Stomach (tissue), 4 donors: ENCODE measurements at regions not wholly inside any gene's neighbourhood (a gene's known extent, or its start where the extent isn't known, plus 50 kb on each side); places are given as distances from the start of the nearest gene placed in this dataset.

Experiments
- POLR2A ChIP-seq, 4 donors: fragments of 450-650 bp; IDR thresholded peaks; one replicate each; pipeline ENCODE4 v1.6.1; 2016; ENCODE audit warnings: antibody characterized with exemption in 4 of 4, control low read depth in 2 of 4, mild to moderate bottlenecking in 1 of 4, moderate library complexity in 1 of 4
- POLR2AphosphoS5 ChIP-seq, 3 donors: sonication (generic); formaldehyde crosslinking; IDR thresholded peaks; one replicate each; pipeline ENCODE4 v1.6.1; 2016; ENCODE audit warnings: antibody characterized with exemption in 3 of 3
- TF ChIP-seq, protein P1 (sequence below), 7 experiments: fragments of 450-650 bp in 4 of 7; fragments of 200-600 bp in 3 of 7; sonication (generic) in 3 of 7; IDR thresholded peaks; one replicate each; pipeline ENCODE4 v1.5.1; 2016 to 2019; ENCODE audit warnings: antibody characterized with exemption in 7 of 7, control low read depth in 2 of 7, mild to moderate bottlenecking in 1 of 7

- TF ChIP-seq, protein P1, sequence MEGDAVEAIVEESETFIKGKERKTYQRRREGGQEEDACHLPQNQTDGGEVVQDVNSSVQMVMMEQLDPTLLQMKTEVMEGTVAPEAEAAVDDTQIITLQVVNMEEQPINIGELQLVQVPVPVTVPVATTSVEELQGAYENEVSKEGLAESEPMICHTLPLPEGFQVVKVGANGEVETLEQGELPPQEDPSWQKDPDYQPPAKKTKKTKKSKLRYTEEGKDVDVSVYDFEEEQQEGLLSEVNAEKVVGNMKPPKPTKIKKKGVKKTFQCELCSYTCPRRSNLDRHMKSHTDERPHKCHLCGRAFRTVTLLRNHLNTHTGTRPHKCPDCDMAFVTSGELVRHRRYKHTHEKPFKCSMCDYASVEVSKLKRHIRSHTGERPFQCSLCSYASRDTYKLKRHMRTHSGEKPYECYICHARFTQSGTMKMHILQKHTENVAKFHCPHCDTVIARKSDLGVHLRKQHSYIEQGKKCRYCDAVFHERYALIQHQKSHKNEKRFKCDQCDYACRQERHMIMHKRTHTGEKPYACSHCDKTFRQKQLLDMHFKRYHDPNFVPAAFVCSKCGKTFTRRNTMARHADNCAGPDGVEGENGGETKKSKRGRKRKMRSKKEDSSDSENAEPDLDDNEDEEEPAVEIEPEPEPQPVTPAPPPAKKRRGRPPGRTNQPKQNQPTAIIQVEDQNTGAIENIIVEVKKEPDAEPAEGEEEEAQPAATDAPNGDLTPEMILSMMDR (IDR thresholded peaks at IDR 0.05): no peak
- TF ChIP-seq POLR2AphosphoS5 (IDR thresholded peaks at IDR 0.05) (no peak), POLR2A (IDR thresholded peaks at IDR 0.05) (no peak)
Measured at GRCh38 chr10:2906974-2907373, 160.4 kb upstream of the PFKP start.
